HFFc6 (cell line): ENCODE measurements at regions not wholly inside any gene's neighbourhood (a gene's known extent, or its start where the extent isn't known, plus 50 kb on each side); places are given as distances from the start of the nearest gene placed in this dataset.
A peak's percentile ranks its signal among the peaks of the same experiment; 100 is the strongest.

Experiments used
- DNase-seq: peaks from one replicate; pipeline ENCODE4 v3.0.0-alpha.2; 2018
- H3K27ac Mint-ChIP-seq: 2 replicates; pipeline ENCODE4 v1.8.0; 2020; ENCODE audit warnings: mild to moderate bottlenecking, mixed read lengths
- H3K27me3 Mint-ChIP-seq: 2 replicates; pipeline ENCODE4 v1.8.0; 2021; ENCODE audit warnings: mild to moderate bottlenecking, moderate library complexity, mixed read lengths; ENCODE audit not compliant: insufficient read depth
- H3K36me3 Mint-ChIP-seq: 2 replicates; pipeline ENCODE4 v1.8.0; 2021; ENCODE audit warnings: low read depth, mixed read lengths
- H3K4me1 Mint-ChIP-seq: 2 replicates; pipeline ENCODE4 v1.8.0; 2020; ENCODE audit warnings: low read depth, mixed read lengths
- H3K4me3 Mint-ChIP-seq: 2 replicates; pipeline ENCODE4 v1.8.0; 2020; ENCODE audit warnings: mild to moderate bottlenecking, moderate library complexity, mixed read lengths
- H3K9me3 Mint-ChIP-seq: 2 replicates; pipeline ENCODE4 v1.8.0; 2020; ENCODE audit warnings: mild to moderate bottlenecking, mixed read lengths
- CTCF ChIP-seq: fragments of 200-600 bp; sonication (generic); IDR thresholded peaks from 2 replicates; pipeline ENCODE4 v1.5.0; 2021; ENCODE audit warnings: antibody characterized with exemption, mild to moderate bottlenecking

GRCh38 chr1:25065795-25066238 is 135.7 kb upstream of the RUNX3 start:
- peaks cover 33% of the 10 kb centered on the region for H3K4me1 Mint-ChIP-seq
- no peak overlapping the region for H3K27ac Mint-ChIP-seq
- no peaks in the 10 kb centered on the region for H3K36me3 Mint-ChIP-seq
- peaks cover 50% of the 10 kb centered on the region for H3K27me3 Mint-ChIP-seq
- peak; percentile 46 for DNase-seq
- peak overlapping the region; percentile 53; the same call in 1 of the 2 replicates for H3K4me3 Mint-ChIP-seq
- no peaks in the 10 kb centered on the region for H3K9me3 Mint-ChIP-seq
- no peak for TF ChIP-seq CTCF

GRCh38 chr1:25065321-25065721 is 135.2 kb upstream of the RUNX3 start:
- Mint-ChIP-seq H3K36me3 (no peaks in the 10 kb centered on the region), H3K27me3 (peaks cover 45% of the 10 kb centered on the region), H3K27ac (no peak overlapping the region), H3K4me3 (no peak overlapping the region), H3K4me1 (peaks cover 33% of the 10 kb centered on the region), H3K9me3 (no peaks in the 10 kb centered on the region)
- DNase-seq: no peak
- TF ChIP-seq CTCF: no peak

GRCh38 chr1:25064465-25065240 is 134.6 kb upstream of the RUNX3 start:
- TF ChIP-seq CTCF: no peak
- no peaks in the 10 kb centered on the region for H3K36me3 Mint-ChIP-seq
- DNase-seq: no peak
- H3K4me3 Mint-ChIP-seq: no peak overlapping the region
- no peak overlapping the region for H3K27ac Mint-ChIP-seq
- no peaks in the 10 kb centered on the region for H3K9me3 Mint-ChIP-seq
- H3K4me1 Mint-ChIP-seq: peaks cover 33% of the 10 kb centered on the region
- H3K27me3 Mint-ChIP-seq: peaks cover 40% of the 10 kb centered on the region

- H3K4me1 Mint-ChIP-seq: peaks cover 33% of the 10 kb centered on the region
- H3K36me3 Mint-ChIP-seq: no peaks in the 10 kb centered on the region
- peak; percentile 45 for DNase-seq
- H3K27me3 Mint-ChIP-seq: peaks cover 32% of the 10 kb centered on the region
- no peak overlapping the region for H3K4me3 Mint-ChIP-seq
- H3K9me3 Mint-ChIP-seq: no peaks in the 10 kb centered on the region
- no peak overlapping the region for H3K27ac Mint-ChIP-seq
- no peak for TF ChIP-seq CTCF
Observed at GRCh38 chr1:25063591-25064416, 133.7 kb upstream of the RUNX3 start.

GRCh38 chr1:25062621-25063255 is 132.7 kb upstream of the RUNX3 start:
- Mint-ChIP-seq H3K27me3 (peaks cover 36% of the 10 kb centered on the region), H3K4me3 (no peak overlapping the region), H3K9me3 (no peaks in the 10 kb centered on the region), H3K4me1 (peaks cover 33% of the 10 kb centered on the region), H3K36me3 (no peaks in the 10 kb centered on the region), H3K27ac (no peak overlapping the region)
- DNase-seq: no peak
- TF ChIP-seq CTCF: no peak
